ENCODE measurements at regions not wholly inside any gene's neighbourhood (a gene's known extent, or its start where the extent isn't known, plus 50 kb on each side); places are given as distances from the start of the nearest gene placed in this dataset.

DNA sequence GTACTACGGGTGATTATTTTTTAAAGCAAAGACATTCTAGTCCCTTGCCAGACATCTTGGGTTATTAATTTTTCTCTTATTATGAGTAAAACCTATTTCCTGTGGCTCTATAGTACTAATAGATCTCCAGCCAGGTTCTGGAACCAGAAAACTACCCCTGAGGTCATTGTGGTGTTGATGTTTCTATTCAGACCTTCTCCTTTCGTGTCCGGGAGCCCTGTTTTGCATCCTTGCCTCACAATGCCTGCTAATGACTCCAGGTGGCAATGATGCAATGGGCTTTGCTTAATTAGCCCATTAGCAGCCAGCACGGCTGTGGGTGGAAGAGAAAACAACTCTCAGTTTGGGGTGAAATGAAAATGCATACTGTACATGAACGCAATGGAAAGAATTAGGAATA is 62.9 kb upstream of the ARG1 start:
- peak; percentile 40 for DNase-seq (ENCODE audit: low spot score)

DNA sequence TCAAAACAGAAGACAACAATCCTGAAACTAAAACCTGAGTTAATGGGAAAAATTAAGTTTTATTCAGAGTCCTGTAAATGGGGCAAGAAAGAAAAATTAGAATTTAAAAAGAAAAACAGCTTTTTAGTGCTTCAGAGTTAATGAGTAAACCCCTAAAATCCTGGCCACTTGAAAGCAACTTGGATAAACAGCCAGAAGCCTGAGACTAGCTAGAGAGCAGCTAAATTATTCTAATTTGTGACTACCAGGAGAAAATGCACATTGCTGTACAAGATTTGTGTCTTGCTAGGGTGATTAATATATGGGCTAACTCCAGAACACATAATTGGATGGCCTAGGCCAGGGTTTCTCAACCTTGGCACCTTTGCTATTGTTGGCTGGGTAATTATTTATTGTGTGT is 62.4 kb upstream of the ARG1 start:
- DNase-seq (ENCODE audit: low spot score): no peak

DNA sequence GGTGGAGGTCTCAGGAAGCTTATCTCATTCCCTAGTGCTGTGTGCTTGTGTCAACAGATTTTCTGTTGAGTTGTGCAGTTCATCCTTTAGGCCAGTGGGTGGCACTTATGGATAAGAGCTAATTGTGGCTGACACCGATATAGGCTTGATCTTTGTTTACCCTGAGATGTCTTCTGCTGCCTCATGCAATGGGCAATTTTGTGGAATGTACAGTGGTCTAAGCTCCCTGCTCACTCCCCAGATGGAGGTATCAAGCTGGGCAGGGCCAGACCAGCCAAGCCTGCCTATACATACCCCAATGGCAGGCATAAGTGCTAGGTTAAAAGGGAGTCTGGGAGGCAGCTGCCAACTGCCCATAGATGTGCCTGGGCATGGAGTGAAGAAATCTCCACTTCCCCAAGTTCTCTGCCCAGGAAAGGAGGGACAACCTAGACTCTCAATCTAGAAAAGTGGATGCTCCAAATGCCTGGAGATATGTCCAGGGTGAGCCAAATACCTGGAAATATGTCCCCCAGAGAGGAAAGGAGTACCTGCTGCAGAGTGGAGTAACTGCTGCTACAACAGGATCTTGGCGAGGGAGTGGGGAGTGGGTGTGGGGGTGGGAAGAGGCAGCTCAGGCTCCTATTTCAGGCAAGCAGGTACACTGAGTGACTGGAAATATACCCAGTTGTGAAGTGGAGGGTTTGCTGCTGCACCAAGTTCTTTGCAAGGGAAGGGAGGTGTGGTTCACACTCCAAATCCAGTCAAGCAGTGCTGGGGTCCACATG is 53.2 kb upstream of the ARG1 start:
- DNase-seq (ENCODE audit: low spot score): peak; percentile 48
